ENCODE measurements at regions not wholly inside any gene's neighbourhood (a gene's known extent, or its start where the extent isn't known, plus 50 kb on each side); places are given as distances from the start of the nearest gene placed in this dataset.

DNA sequence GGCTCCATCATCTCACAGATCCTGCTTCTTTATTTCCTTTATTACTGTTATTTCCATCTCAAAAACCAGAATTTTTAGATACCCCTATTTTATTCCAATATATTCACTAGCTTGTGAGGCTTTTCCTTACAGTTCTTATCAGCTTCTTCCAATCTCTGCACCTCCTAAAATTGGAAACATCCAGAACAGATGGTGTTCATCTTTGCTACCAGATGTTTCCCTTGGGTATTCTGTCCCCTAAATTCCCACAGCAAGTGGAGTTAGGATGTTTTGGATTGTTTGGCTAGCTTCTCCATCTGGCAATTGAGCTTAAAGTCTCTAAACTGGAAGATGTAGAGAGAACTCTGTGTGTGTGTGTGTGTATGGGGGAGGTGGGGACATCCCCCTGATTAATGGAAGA, 580.4 kb downstream of the DTWD2 start:
- TF ChIP-seq, protein P1, sequence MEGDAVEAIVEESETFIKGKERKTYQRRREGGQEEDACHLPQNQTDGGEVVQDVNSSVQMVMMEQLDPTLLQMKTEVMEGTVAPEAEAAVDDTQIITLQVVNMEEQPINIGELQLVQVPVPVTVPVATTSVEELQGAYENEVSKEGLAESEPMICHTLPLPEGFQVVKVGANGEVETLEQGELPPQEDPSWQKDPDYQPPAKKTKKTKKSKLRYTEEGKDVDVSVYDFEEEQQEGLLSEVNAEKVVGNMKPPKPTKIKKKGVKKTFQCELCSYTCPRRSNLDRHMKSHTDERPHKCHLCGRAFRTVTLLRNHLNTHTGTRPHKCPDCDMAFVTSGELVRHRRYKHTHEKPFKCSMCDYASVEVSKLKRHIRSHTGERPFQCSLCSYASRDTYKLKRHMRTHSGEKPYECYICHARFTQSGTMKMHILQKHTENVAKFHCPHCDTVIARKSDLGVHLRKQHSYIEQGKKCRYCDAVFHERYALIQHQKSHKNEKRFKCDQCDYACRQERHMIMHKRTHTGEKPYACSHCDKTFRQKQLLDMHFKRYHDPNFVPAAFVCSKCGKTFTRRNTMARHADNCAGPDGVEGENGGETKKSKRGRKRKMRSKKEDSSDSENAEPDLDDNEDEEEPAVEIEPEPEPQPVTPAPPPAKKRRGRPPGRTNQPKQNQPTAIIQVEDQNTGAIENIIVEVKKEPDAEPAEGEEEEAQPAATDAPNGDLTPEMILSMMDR (IDR thresholded peaks at IDR 0.05): no peak
- TF ChIP-seq, protein P2, sequence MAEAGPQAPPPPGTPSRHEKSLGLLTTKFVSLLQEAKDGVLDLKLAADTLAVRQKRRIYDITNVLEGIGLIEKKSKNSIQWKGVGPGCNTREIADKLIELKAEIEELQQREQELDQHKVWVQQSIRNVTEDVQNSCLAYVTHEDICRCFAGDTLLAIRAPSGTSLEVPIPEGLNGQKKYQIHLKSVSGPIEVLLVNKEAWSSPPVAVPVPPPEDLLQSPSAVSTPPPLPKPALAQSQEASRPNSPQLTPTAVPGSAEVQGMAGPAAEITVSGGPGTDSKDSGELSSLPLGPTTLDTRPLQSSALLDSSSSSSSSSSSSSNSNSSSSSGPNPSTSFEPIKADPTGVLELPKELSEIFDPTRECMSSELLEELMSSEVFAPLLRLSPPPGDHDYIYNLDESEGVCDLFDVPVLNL (CRISPR knock-in tag; IDR thresholded peaks at IDR 0.05; ENCODE audit: borderline replicate concordance, low read depth): no peak
- TF ChIP-seq, protein P3, sequence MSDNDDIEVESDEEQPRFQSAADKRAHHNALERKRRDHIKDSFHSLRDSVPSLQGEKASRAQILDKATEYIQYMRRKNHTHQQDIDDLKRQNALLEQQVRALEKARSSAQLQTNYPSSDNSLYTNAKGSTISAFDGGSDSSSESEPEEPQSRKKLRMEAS (CRISPR knock-in tag; IDR thresholded peaks at IDR 0.05): no peak
- TF ChIP-seq, protein P4, sequence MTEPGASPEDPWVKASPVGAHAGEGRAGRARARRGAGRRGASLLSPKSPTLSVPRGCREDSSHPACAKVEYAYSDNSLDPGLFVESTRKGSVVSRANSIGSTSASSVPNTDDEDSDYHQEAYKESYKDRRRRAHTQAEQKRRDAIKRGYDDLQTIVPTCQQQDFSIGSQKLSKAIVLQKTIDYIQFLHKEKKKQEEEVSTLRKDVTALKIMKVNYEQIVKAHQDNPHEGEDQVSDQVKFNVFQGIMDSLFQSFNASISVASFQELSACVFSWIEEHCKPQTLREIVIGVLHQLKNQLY (CRISPR knock-in tag; IDR thresholded peaks at IDR 0.05): no peak
- no peak for TF ChIP-seq SMAD3 (CRISPR knock-in tag; IDR thresholded peaks at IDR 0.05; ENCODE audit: borderline replicate concordance)
- TF ChIP-seq ESRRA (CRISPR knock-in tag; IDR thresholded peaks at IDR 0.05; ENCODE audit: borderline replicate concordance): no peak
- TF ChIP-seq, protein P5, sequence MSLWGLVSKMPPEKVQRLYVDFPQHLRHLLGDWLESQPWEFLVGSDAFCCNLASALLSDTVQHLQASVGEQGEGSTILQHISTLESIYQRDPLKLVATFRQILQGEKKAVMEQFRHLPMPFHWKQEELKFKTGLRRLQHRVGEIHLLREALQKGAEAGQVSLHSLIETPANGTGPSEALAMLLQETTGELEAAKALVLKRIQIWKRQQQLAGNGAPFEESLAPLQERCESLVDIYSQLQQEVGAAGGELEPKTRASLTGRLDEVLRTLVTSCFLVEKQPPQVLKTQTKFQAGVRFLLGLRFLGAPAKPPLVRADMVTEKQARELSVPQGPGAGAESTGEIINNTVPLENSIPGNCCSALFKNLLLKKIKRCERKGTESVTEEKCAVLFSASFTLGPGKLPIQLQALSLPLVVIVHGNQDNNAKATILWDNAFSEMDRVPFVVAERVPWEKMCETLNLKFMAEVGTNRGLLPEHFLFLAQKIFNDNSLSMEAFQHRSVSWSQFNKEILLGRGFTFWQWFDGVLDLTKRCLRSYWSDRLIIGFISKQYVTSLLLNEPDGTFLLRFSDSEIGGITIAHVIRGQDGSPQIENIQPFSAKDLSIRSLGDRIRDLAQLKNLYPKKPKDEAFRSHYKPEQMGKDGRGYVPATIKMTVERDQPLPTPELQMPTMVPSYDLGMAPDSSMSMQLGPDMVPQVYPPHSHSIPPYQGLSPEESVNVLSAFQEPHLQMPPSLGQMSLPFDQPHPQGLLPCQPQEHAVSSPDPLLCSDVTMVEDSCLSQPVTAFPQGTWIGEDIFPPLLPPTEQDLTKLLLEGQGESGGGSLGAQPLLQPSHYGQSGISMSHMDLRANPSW (CRISPR knock-in tag; conservative IDR thresholded peaks at IDR 0.05; ENCODE audit: low read depth): no peak
- TF ChIP-seq ZSCAN18 (CRISPR knock-in tag; IDR thresholded peaks at IDR 0.05): no peak
- no peak for TF ChIP-seq E2F1 (CRISPR knock-in tag; IDR thresholded peaks at IDR 0.05)
- no peak for TF ChIP-seq ETV6 (CRISPR knock-in tag; IDR thresholded peaks at IDR 0.05)
- no peak for TF ChIP-seq SP1 (CRISPR knock-in tag; conservative IDR thresholded peaks at IDR 0.05)
